ENCODE measurements at regions not wholly inside any gene's neighbourhood (a gene's known extent, or its start where the extent isn't known, plus 50 kb on each side); places are given as distances from the start of the nearest gene placed in this dataset.

- Histone ChIP-seq H3K27me3 (replicated peaks in 1 of 2; ENCODE audit: control insufficient read depth in 2 of 2, insufficient read depth in 2 of 2, low read length in 1 of 2) (no peaks in the 10 kb centered on the region; a peak in 1 of 4 replicates), H3K4me1 (ENCODE audit: control insufficient read depth, insufficient read depth, low read length) (no peaks in the 10 kb centered on the region), H2AFZ (ENCODE audit: control insufficient read depth, low read depth, low read length) (no peak overlapping the region), H3K9me3 (replicated peaks; ENCODE audit: control insufficient read depth, insufficient read depth, low read length) (peaks cover 4% of the 10 kb centered on the region; the same call in 2 of the 3 replicates), H3K27ac (ENCODE audit: control insufficient read depth, insufficient read depth) (no peak overlapping the region), H3K4me2 (ENCODE audit: control insufficient read depth, insufficient read depth) (no peak overlapping the region), H4K20me1 (ENCODE audit: control insufficient read depth, insufficient read depth) (no peaks in the 10 kb centered on the region), H3K9ac (ENCODE audit: control insufficient read depth, insufficient read depth, low read length) (no peak overlapping the region), H3K4me3 (no peak overlapping the region), H3K79me2 (ENCODE audit: control insufficient read depth, insufficient read depth, low read length) (no peaks in the 10 kb centered on the region), H3K36me3 (ENCODE audit: control insufficient read depth in 2 of 2, insufficient read depth in 2 of 2, low read length in 1 of 2) (no peaks in the 10 kb centered on the region)
- no peak for DNase-seq (ENCODE audit: low read depth, low spot score)
- FAIRE-seq, result no peak
- intact Hi-C loops (cut with micrococcal nuclease; ENCODE audit: unreplicated experiment) (no loop called here), in situ Hi-C loops (cut with MboI) (no loop called here)
- ATAC-seq, result no peak
- RAD21 ChIA-PET (ENCODE audit: unreplicated experiment), result no interaction called here
- POLR2A ChIA-PET, result no interaction called here
- BruUV-seq (replicated peaks), result no TSS peak
- CTCF ChIA-PET, result interaction anchor here (1.0 kb wide), 1 partner anchor 25 kb away, joined by 3 read pairs; no protein-coding TSS in a partner anchor
- TF ChIP-seq ESRRA (IDR thresholded peaks at IDR 0.05; ENCODE audit: low read length), result no peak
- TF ChIP-seq RUNX3 (IDR thresholded peaks at IDR 0.05; ENCODE audit: low read length), result no peak
- no peak for TF ChIP-seq MTA3 (IDR thresholded peaks at IDR 0.05; ENCODE audit: borderline replicate concordance, low read length)
- TF ChIP-seq SREBF1 (IDR thresholded peaks at IDR 0.05; ENCODE audit: low read length), result no peak
- no peak for TF ChIP-seq E4F1 (IDR thresholded peaks at IDR 0.05; ENCODE audit: borderline replicate concordance, partially characterized antibody)
- TF ChIP-seq YY1 (IDR thresholded peaks at IDR 0.05; ENCODE audit: low read depth, low read length), result no peak
- no peak for TF ChIP-seq POU2F2 (IDR thresholded peaks at IDR 0.05; ENCODE audit: borderline replicate concordance, low read depth, low read length)
- 66% methylated on average over 6 of the region's 6 CpGs for WGBS (ENCODE audit: insufficient coverage, insufficient replicate concordance, low lambda C conversion rate, missing lambda C conversion rate)
- SMC1A ChIA-PET (ENCODE audit: uncharacterized antibody, unreplicated experiment), result interaction anchor here (1.0 to 1.4 kb wide), 3 partner anchors 9 to 590 kb away, joined by 3 to 4 read pairs (median 3); no protein-coding TSS in a partner anchor
Observed at GRCh38 chr6:14807130-14807529, 438.7 kb upstream of the JARID2 start.

All from GM12878 (cell line).